HCEC 1CT (cell line): ENCODE measurements at regions not wholly inside any gene's neighbourhood (a gene's known extent, or its start where the extent isn't known, plus 50 kb on each side); places are given as distances from the start of the nearest gene placed in this dataset.

ENCODE experiments used
- DNase-seq: peaks from one replicate; pipeline ENCODE4 v3.0.0-alpha.2; 2017

GRCh38 chr3:170643831-170644230 is 58.0 kb upstream of the SLC7A14 start:
- DNase-seq = no peak

GRCh38 chr3:170642882-170643601 is 57.2 kb upstream of the SLC7A14 start:
- DNase-seq = no peak

GRCh38 chr3:170641510-170642236 is 55.8 kb upstream of the SLC7A14 start:
- no peak for DNase-seq

DNA sequence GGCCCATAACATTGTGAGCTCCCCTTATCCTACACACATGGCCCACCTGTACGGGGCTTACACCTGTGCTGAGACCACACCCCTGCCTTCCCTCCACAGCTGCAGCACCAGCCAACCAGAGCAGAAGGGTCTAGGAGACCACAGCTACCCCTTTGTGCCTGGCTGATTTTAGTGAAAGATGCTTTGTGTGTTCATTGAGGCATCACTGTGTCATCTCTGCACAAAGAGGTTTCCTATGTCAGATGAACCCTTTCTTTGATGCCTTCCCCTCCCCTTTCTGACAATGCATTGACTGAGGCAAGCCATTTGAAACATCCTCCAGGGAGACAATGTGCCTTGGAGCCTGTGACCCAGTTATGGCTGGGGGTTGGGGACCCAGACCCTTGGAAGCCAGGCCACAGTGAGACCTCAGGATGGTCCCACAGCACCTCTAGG is 54.9 kb upstream of the SLC7A14 start:
- no peak for DNase-seq

GRCh38 chr3:170638988-170639387 is 53.1 kb upstream of the SLC7A14 start:
- no peak for DNase-seq

GRCh38 chr3:170637306-170637705 is 51.4 kb upstream of the SLC7A14 start:
- no peak for DNase-seq

- no peak for DNase-seq
Measured at GRCh38 chr3:170636400-170636973, 50.6 kb upstream of the SLC7A14 start.
